ENCODE measurements at regions not wholly inside any gene's neighbourhood (a gene's known extent, or its start where the extent isn't known, plus 50 kb on each side); places are given as distances from the start of the nearest gene placed in this dataset.

- no peak overlapping the region for H3K27ac ChIP-seq (ENCODE audit: extremely low read depth, low read depth, low read length)
- no peaks in the 10 kb centered on the region for H3K36me3 ChIP-seq (ENCODE audit: control insufficient read depth in 2 of 2, insufficient read depth in 1 of 2, low read length in 2 of 2)
- H3K4me1 ChIP-seq (ENCODE audit: control insufficient read depth, insufficient read depth, low read length) = no peaks in the 10 kb centered on the region
- no peak for TF ChIP-seq ZNF24 (tag by site-specific recombination; IDR thresholded peaks at IDR 0.05)
- no peak for TF ChIP-seq ZNF211 (tag by site-specific recombination; IDR thresholded peaks at IDR 0.05; ENCODE audit: low read depth)
- no peak for TF ChIP-seq YY1 (tag by site-specific recombination; IDR thresholded peaks at IDR 0.05)
- TF ChIP-seq ZNF785 (tag by site-specific recombination; IDR thresholded peaks at IDR 0.05) = no peak
- TF ChIP-seq ZBTB6 (tag by site-specific recombination; IDR thresholded peaks at IDR 0.05) = no peak
- no peak for TF ChIP-seq ZNF280D (tag by site-specific recombination; IDR thresholded peaks at IDR 0.05)
- no peak for TF ChIP-seq ZNF146 (tag by site-specific recombination; IDR thresholded peaks at IDR 0.05)
- TF ChIP-seq REST (tag by site-specific recombination; IDR thresholded peaks at IDR 0.05) = no peak
- TF ChIP-seq ZNF155 (tag by site-specific recombination; IDR thresholded peaks at IDR 0.05) = no peak
- TF ChIP-seq MEIS1 (CRISPR knock-in tag; IDR thresholded peaks at IDR 0.05; ENCODE audit: borderline replicate concordance) = no peak
- no peak for TF ChIP-seq ZNF514 (tag by site-specific recombination; IDR thresholded peaks at IDR 0.05)
- no peak for TF ChIP-seq ZNF792 (tag by site-specific recombination; IDR thresholded peaks at IDR 0.05)
- no peak for TF ChIP-seq ZFP3 (tag by site-specific recombination; IDR thresholded peaks at IDR 0.05; ENCODE audit: low read depth)
- TF ChIP-seq, protein P1, sequence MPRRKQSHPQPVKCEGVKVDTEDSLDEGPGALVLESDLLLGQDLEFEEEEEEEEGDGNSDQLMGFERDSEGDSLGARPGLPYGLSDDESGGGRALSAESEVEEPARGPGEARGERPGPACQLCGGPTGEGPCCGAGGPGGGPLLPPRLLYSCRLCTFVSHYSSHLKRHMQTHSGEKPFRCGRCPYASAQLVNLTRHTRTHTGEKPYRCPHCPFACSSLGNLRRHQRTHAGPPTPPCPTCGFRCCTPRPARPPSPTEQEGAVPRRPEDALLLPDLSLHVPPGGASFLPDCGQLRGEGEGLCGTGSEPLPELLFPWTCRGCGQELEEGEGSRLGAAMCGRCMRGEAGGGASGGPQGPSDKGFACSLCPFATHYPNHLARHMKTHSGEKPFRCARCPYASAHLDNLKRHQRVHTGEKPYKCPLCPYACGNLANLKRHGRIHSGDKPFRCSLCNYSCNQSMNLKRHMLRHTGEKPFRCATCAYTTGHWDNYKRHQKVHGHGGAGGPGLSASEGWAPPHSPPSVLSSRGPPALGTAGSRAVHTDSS (tag by site-specific recombination; IDR thresholded peaks at IDR 0.05) = no peak
- POLR2A ChIA-PET = no interaction called here
- CTCF ChIA-PET = no interaction called here
- no peak overlapping the region for H3K4me3 ChIP-seq (ENCODE audit: low read depth, low read length)
- H3K9me3 ChIP-seq (ENCODE audit: control insufficient read depth, insufficient read depth, low read depth, low read length) = no peaks in the 10 kb centered on the region
Measured at GRCh38 chr5:21694567-21694966, 1158.6 kb downstream of the CDH12 start.

GRCh38 chr5:21693591-21693990 lies 1159.6 kb downstream of the CDH12 start:
- Histone ChIP-seq H3K4me1 (ENCODE audit: control insufficient read depth, insufficient read depth, low read length) (no peaks in the 10 kb centered on the region), H3K4me3 (ENCODE audit: low read depth, low read length) (no peak overlapping the region), H3K27ac (ENCODE audit: extremely low read depth, low read depth, low read length) (no peak overlapping the region), H3K36me3 (ENCODE audit: control insufficient read depth in 2 of 2, insufficient read depth in 1 of 2, low read length in 2 of 2) (no peaks in the 10 kb centered on the region), H3K9me3 (ENCODE audit: control insufficient read depth, insufficient read depth, low read depth, low read length) (no peaks in the 10 kb centered on the region)
- POLR2A ChIA-PET = no interaction called here
- CTCF ChIA-PET = no interaction called here
- no peak for TF ChIP-seq TSHZ1 (tag by site-specific recombination; IDR thresholded peaks at IDR 0.05; ENCODE audit: borderline replicate concordance)
- no peak for TF ChIP-seq ZNF658 (tag by site-specific recombination; IDR thresholded peaks at IDR 0.05)
- TF ChIP-seq ZNF48 (tag by site-specific recombination; IDR thresholded peaks at IDR 0.05) = no peak
- TF ChIP-seq ZNF510 (tag by site-specific recombination; IDR thresholded peaks at IDR 0.05; ENCODE audit: insufficient replicate concordance) = no peak
- TF ChIP-seq ZNF146 (tag by site-specific recombination; IDR thresholded peaks at IDR 0.05) = no peak
- TF ChIP-seq ZNF580 (tag by site-specific recombination; IDR thresholded peaks at IDR 0.05) = no peak
- TF ChIP-seq ZNF292 (tag by site-specific recombination; IDR thresholded peaks at IDR 0.05; ENCODE audit: borderline replicate concordance, low read depth) = no peak
- TF ChIP-seq MZF1 (tag by site-specific recombination; IDR thresholded peaks at IDR 0.05; ENCODE audit: borderline replicate concordance) = no peak
